SH-SY5Y (cell line): ENCODE measurements at regions not wholly inside any gene's neighbourhood (a gene's known extent, or its start where the extent isn't known, plus 50 kb on each side); places are given as distances from the start of the nearest gene placed in this dataset.

Experiments
- GATA2 ChIP-seq: IDR thresholded peaks from 2 replicates; pipeline ENCODE4 v1.6.1; 2011; ENCODE audit warnings: mild to moderate bottlenecking, low read depth, low read length
- GATA3 ChIP-seq: IDR thresholded peaks from 2 replicates; pipeline ENCODE4 v1.6.1; 2011; ENCODE audit warnings: low read depth, mild to moderate bottlenecking, low read length, moderate library complexity

GRCh38 chr1:207243442-207244408 is 77.8 kb upstream of the CD55 start:
- TF ChIP-seq GATA3 (no peak), GATA2 (no peak)
